GM18511 (cell line): ENCODE measurements at regions not wholly inside any gene's neighbourhood (a gene's known extent, or its start where the extent isn't known, plus 50 kb on each side); places are given as distances from the start of the nearest gene placed in this dataset.
"Not testable (repeated sequence)": the region's sequence is repeated elsewhere in the genome, so short reads cannot be mapped to it uniquely, and the experiment has no call there.

Source experiments
- ATAC-seq: cut with Tn5 transposase; IDR thresholded peaks from one replicate; pipeline ENCODE4 v1.9.1; 2021; ENCODE audit warnings: mild to moderate bottlenecking, moderate library complexity; ENCODE audit not compliant: unreplicated experiment

DNA sequence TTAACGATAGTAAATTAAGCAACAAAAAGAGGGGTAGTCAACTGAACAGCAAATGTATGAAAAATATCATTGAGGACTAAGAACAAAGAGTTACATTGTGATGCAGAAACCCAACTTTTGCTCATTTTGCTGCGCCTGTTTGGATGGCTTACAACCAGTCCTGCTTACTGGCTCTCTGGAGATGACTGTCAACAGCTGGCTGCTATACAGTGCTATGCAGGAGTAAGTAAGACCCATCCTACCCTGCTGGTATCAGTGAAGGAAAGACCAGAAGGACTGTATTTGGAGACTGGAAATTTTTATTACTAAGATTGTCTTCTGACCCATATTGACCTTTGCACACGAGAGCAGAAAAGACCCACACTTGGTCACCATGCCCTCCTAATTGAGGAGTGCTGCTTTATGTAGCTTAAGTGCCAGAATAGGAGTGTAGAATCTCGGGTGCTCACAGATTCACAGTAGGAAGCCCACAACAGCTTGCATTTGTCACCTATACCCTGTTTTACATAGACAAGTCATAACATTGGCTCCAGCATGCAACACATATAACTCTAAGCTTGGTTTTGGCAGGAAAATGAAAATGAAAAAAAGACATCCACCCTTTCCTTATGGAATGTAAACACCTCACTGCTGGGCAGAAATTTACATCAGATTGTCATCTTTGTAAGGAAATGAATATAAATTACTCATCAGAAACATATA is 1915.0 kb upstream of the CELF4 start:
- no peak for ATAC-seq

DNA sequence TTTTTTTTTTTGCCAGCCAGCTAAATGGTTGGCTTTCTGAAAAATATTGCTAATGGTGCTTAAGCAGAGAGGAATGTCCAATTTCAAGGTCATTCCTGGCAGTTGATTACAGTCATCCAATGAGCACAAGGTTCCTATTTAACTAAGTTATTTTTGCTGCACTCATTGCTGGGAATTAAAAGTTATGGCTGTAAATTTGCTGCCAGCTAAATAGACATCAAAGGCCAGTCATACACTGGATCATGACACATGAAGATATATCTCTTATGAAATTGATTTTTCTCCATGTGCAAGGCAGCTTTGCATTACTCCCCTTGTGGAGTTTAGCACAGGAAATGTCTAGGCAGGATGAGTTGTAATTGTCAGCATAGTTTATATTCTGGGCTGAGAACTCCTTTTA is 1898.4 kb upstream of the CELF4 start:
- no peak for ATAC-seq

DNA sequence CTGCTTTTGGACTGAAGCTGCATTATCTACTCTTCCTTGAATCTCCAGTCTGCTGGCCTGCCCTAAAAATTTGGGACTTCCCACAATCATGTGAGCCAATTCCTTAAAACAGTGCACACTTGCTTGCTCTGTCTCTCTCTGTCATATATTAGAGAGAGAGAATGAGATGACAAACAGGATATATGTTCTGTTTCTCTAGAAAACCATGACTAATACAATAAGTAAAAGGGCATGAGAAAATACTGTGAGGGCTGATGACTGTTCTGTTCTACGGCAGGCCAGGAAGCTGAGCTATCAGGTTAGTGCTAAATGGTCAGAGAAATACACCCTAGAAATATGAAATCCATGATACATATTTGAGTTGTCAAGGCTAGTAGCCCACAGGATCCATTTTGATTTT is 1896.8 kb upstream of the CELF4 start:
- no peak for ATAC-seq

DNA sequence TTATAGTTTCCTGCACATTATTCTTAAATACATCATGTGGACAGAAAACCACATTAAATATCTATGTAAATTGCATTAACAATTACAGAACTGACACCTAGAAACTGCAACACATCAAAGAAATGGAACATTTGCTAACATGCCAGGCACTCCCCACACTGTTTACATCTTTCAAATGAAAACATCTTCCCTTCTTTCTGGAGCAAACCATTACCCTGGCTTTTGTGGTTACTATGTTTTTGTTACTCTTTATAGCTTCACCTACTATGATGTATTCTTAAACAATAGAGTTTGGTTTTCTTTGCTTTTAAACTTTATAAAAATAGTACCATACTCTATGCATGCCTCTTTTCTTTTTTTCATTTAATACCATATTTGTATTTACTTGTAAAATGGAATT is 1894.5 kb upstream of the CELF4 start:
- no peak for ATAC-seq

- no peak for ATAC-seq
These were observed 1889.7 kb upstream of the CELF4 start for GRCh38 chr18:39455285-39455684.

GRCh38 chr18:39454866-39455265 is 1889.3 kb upstream of the CELF4 start:
- no peak for ATAC-seq

DNA sequence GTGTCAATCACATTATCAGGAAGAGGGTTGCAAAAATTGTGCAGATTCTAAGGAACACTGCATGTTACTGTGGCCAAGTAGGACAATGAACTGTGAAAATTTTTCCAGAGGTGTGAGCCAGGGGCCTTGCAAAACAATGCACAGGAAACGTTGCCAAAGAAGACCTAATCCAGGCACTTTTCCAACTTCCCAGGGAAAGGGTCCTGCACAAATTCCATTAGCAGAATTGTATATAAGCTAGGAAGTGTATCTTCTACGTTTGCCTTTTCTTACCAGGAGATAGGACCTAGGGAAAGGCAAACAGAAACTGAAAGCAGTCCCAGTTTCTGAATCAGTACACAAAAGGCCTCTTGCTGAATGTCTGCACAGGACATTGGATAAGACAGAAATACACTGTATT is 1888.3 kb upstream of the CELF4 start:
- ATAC-seq, result no peak

GRCh38 chr18:39453356-39453755 is 1887.8 kb upstream of the CELF4 start:
- ATAC-seq, result no peak

DNA sequence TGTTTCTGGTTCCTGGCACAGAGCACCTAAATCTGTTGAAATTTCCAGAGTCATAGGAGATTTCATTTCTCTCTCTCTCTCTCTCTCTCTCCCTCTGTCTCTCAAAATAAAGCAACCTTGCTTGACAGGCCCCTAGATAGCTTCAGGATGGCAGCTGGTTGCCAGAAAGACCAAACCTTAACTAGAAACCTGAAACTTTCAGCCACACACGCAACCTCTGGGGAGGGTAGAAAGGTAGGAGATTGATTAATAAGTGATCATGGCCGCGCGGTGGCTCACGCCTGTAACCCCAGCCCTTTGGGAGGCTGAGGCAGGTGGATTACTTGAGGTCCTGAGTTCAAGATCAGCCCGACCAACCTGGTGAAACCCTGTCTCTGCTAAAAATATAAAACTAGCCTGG is 1885.4 kb upstream of the CELF4 start:
- ATAC-seq, result no peak

DNA sequence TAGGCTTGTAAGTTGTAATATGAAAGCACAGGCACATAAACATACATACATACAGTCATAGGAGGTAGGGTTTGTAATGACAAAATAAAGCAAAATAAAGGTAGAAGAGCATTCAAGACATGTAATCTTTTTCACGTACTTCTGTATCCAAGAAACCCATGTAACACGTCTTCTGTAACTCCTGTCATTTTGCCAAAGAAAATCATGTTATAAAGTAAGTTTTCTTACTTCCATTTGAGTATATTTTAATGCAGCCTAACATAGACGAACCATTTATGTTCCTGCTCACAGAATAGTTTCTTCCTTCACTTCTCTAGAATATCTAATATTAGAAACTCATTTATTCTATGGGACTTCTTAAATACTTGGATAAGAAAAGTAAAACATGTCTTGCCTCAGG is 1884.0 kb upstream of the CELF4 start:
- ATAC-seq, result no peak

DNA sequence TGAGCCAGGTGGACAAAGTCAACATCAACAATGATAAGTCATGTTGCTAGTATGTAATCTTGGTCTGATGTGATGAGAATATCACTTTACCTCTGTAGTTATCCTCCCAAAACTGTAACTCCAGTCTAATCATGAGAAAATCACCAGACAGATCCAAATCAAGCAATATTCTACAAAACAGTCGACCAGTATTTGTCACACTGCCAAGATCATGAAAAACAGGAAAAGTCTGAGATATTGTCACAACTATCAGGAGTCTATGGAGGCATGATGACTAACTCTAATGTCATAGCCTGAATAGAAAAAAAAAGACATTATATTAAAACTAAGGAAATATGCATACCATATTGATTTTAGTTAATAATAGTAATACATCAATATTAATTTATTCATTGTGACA is 1883.3 kb upstream of the CELF4 start:
- ATAC-seq, result no peak

DNA sequence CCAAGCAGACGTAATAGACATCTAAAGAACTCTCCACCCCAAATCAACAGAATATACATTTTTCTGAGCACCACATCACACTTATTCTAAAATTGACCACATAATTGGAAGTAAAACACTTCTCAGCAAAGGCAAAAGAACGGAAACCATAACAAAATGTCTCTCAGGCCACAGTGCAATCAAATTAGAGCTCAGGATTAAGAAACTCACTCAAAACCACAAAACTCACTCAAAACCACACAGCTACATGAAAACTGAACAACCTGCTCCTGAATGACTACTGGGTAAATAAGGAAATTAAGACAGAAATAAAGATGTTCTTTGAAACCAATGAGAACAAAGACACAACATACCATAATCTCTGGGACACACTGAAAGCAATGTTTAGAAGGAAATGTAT is 1879.4 kb upstream of the CELF4 start:
- not testable (repeated sequence) for ATAC-seq

DNA sequence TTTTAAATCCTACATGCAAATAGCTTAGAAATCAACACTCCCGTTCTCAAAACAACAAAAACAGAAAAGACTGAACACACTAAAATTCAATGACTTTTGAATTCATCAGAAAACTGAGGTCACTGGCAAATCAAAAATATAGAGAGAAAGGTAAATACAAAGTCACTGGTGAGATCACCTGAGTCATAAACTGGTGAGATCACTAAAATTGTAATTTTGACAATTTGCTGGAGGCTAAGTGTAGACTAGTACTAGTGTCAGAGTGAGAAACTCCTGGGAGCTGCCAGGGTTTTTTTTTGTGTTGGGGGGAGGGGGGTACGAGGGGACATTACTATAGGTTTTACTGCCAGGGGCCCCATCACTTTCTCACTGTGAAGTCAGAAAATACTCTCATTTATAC is 1876.0 kb upstream of the CELF4 start:
- ATAC-seq, result no peak

GRCh38 chr18:39435996-39436395 is 1870.4 kb upstream of the CELF4 start:
- no peak for ATAC-seq

GRCh38 chr18:39435209-39435608 is 1869.6 kb upstream of the CELF4 start:
- no peak for ATAC-seq

DNA sequence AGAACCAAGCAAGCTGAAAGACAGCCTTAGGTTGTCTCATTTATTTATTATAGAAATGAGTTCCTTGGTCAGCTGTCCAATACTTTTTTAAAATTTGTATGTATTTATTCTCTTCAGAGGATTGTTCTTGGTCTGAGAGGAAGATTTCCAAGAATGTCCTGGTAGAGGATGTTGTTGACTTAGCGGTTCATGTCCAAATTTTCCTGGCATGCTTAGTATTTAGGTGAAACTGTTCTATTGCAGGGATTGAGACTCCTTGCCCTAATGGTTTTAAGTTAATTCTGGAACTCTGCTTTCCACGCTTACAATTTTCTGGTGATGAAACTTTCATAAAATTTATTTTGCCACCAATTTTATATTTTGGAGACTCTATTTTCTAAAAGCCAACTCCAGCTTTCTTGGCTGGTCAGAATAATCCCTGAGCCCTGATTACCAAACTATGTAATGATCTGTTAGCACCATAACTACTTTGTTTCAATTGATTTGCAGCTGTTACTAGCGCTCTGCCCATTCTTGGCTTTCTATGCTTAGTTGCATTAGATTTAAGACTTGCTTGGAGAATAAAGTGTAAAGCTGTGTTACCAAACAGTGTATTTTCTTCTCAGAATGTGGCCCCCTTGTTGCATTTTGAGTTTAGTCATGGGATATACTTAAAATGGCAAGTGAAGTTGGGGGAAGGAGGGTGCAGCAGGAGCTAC is 1868.8 kb upstream of the CELF4 start:
- no peak for ATAC-seq

DNA sequence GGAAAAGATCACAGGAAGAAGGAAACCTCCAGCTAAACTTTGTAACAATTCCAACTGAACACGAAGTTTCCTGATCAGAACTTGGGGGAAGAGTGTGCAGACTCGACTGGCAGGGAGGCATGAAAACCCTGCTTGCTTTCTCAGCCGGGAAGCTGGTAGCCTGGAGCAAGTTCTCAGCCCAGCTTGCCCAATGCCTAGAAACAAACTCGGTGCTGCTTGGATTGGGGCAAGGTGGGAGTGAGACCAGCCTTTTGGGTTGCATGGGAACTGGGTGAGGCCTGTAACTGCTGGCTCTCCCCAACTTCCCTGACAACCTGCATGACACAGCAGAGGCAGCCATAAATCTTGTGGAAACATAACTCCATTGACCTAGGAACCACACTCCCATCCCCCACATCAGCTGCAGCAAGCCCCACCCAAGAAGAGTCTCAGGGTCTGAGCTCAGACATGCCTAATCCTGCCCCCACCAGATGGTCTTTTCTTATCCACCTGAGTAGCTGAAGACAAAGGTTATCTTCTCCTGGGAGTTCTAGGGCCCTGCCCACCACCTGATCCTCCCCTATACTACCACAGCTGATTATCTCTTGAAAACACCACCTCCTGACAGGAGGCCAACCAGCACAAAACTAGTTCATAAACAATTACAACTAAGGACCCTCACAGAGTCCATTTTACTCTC is 1859.7 kb upstream of the CELF4 start:
- no peak for ATAC-seq

GRCh38 chr18:39424261-39424660 is 1858.7 kb upstream of the CELF4 start:
- ATAC-seq, result no peak

DNA sequence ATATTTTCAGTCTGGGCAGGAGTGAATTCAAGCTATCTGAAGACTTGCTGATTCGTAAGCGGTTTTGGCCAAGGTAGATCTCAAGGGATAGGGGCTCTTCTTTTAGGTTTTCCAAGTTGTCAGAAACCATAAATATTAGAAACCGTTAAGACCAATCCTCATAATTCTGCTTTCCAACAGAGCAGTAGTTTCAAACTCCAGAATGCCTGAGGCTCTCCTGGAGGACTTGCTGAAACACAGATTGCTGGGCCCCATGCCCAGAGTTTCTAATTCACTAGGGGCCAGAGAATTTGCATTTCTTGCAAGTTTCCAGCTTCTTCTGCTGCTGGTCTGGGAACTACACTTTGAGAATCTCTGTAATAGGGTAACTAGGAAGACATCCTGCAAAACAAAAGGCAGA is 1855.7 kb upstream of the CELF4 start:
- ATAC-seq, result no peak

DNA sequence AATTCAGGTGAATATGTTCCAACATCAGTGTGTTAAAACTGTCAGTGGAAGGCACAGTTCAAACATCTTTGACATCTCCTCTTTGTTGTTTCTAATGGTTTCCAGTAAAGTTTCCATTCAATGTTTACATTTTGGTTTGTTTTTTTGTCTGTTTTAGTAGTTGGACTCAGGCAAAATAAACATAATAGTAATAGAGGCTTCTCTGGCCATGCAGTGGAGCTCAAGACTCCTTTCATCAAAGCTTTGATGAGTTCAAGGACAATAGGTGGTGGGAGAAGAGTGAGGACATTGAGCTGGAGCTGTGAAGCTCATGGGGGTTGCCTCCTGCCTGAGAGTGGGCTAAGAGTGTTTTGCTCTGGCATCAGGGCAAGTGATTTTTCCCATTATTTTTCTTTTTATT is 1853.7 kb upstream of the CELF4 start:
- no peak for ATAC-seq

DNA sequence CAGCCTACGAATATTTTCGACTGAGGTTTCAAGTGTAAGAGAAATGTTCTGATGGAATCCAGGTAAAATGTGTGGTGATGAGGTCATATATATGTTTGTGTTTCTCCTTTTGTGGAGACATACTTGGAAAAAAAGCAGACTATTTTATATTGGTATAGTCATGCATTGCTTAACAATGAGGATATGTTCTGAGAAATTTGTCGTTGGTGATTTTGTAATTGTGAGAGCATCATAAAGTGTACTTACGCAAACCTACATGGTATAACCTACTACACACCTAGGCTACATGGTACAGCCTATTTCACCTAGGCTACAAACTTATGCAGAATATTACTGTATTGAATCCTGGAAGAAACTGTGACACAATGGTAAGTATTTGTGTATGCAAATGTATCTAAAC is 1849.9 kb upstream of the CELF4 start:
- no peak for ATAC-seq

- no peak for ATAC-seq
These were observed 1848.6 kb upstream of the CELF4 start for GRCh38 chr18:39414009-39414700.
